ENCODE measurements at regions not wholly inside any gene's neighbourhood (a gene's known extent, or its start where the extent isn't known, plus 50 kb on each side); places are given as distances from the start of the nearest gene placed in this dataset.
A peak's percentile ranks its signal among the peaks of the same experiment; 100 is the strongest.

DNA sequence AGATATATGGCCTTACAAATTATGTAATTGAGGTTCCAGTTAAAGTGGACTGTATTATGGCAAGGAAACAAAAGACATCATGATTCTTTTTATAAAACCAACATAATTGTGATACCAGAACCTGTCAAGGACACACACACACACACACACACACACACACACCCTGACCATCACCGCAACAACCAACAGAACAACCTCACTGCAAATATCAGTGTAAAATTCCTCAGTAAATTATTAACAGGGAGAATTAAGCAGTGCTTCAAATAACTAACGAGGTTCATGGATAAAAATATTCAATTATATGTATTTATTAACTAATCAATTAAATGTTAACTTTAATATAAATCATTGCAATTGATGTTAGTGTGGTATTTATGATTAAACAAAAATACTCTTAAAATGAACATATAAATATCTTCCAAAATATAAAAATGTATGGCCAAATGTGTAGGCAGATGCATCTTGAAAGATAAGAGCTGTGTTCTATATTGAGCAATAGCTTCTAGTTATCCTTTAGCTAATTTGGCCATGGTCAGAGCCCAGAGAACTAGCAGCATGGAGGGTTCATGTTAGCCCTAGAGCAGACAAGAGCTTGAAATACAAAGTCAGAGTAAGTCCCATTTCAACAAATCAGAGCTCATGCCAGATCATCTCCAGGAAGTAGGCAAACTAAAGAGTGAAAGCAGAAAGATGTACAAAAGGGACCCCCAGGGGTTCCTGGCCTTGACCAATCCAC lies 280.5 kb upstream of the ADAMTS16 start:
- Histone ChIP-seq H3K36me3 (no peaks in the 10 kb centered on the region), H3K4me1 (no peaks in the 10 kb centered on the region), H3K27me3 (peaks cover 0 to 5% (median 0%) of the 10 kb centered on the region in 3 donors), H3K9me3 (no peaks in the 10 kb centered on the region), H3K27ac (no peak overlapping the region), H3K4me3 (no peak overlapping the region)
- intact Hi-C loops (cut with DNase I; ENCODE audit: low total_unique reads) = no loop called here
- no peak for TF ChIP-seq POLR2A (IDR thresholded peaks at IDR 0.05)
- TF ChIP-seq, protein P1, sequence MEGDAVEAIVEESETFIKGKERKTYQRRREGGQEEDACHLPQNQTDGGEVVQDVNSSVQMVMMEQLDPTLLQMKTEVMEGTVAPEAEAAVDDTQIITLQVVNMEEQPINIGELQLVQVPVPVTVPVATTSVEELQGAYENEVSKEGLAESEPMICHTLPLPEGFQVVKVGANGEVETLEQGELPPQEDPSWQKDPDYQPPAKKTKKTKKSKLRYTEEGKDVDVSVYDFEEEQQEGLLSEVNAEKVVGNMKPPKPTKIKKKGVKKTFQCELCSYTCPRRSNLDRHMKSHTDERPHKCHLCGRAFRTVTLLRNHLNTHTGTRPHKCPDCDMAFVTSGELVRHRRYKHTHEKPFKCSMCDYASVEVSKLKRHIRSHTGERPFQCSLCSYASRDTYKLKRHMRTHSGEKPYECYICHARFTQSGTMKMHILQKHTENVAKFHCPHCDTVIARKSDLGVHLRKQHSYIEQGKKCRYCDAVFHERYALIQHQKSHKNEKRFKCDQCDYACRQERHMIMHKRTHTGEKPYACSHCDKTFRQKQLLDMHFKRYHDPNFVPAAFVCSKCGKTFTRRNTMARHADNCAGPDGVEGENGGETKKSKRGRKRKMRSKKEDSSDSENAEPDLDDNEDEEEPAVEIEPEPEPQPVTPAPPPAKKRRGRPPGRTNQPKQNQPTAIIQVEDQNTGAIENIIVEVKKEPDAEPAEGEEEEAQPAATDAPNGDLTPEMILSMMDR (IDR thresholded peaks at IDR 0.05) = no peak
- no peak for TF ChIP-seq POLR2AphosphoS5 (IDR thresholded peaks at IDR 0.05)
- no peak for TF ChIP-seq EP300 (IDR thresholded peaks at IDR 0.05)
- no peak for DNase-seq
- WGBS, 5 donors = 51 to 74% (median 70%) methylated on average over 2 of the region's 2 CpGs

- no peaks in the 10 kb centered on the region for H3K36me3 ChIP-seq
- TF ChIP-seq POLR2A (IDR thresholded peaks at IDR 0.05) (no peak), EP300 (IDR thresholded peaks at IDR 0.05) (no peak), POLR2AphosphoS5 (IDR thresholded peaks at IDR 0.05) (no peak)
- TF ChIP-seq, protein P1 (IDR thresholded peaks at IDR 0.05) = no peak
- no peak for DNase-seq
- no peaks in the 10 kb centered on the region for H3K4me1 ChIP-seq
- H3K4me3 ChIP-seq = no peak overlapping the region
- WGBS, 5 donors = 39 to 62% (median 43%) methylated on average over 5 of the region's 5 CpGs
- H3K9me3 ChIP-seq = no peaks in the 10 kb centered on the region
- intact Hi-C loops (cut with DNase I; ENCODE audit: low total_unique reads) = no loop called here
- H3K27ac ChIP-seq = no peak overlapping the region
- H3K27me3 ChIP-seq = no peaks in the 10 kb centered on the region
These were observed 279.5 kb upstream of the ADAMTS16 start for GRCh38 chr5:4860631-4861030.

GRCh38 chr5:4862500-4862899 lies 277.6 kb upstream of the ADAMTS16 start:
- WGBS, 5 donors = 0 to 6% (median 3%) methylated on average over 1 of the region's 1 CpG
- H3K4me1 ChIP-seq = no peaks in the 10 kb centered on the region
- peak in 1 of 2 donors; percentile 65 for DNase-seq
- no peaks in the 10 kb centered on the region for H3K36me3 ChIP-seq
- no peaks in the 10 kb centered on the region for H3K9me3 ChIP-seq
- no peak overlapping the region for H3K27ac ChIP-seq
- no peak for TF ChIP-seq POLR2AphosphoS5 (IDR thresholded peaks at IDR 0.05)
- TF ChIP-seq, protein P1 (IDR thresholded peaks at IDR 0.05) = peak in 3 of 7 experiments; percentile 16 to 39 (median 24)
- no peaks in the 10 kb centered on the region for H3K27me3 ChIP-seq
- H3K4me3 ChIP-seq = no peak overlapping the region
- intact Hi-C loops (cut with DNase I; ENCODE audit: low total_unique reads) = no loop called here

DNA sequence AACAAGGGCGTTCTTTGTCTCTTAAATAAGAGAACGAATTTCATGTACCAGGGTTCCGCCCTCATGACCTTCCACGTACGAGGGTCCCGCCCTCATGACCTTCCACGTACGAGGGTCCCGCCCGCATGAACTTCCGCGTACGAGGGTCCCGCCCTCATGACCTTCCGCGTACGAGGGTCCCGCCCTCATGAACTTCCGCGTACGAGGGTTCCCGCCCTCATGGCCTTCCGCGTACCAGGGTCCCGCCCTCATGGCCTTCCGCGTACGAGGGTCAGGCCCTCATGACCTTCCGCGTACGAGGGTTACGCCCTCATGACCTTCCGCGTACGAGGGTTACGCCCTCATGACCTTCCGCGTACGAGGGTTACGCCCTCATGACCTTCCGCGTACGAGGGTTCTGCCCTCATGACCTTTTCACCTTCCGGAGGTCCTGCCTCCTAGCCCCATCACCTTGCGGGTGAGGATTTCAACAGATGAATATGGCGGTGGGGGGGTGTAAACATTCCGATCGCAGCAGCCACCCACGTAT lies 273.9 kb upstream of the ADAMTS16 start:
- H3K27ac ChIP-seq = no peak overlapping the region
- TF ChIP-seq POLR2AphosphoS5 (IDR thresholded peaks at IDR 0.05) (no peak), POLR2A (IDR thresholded peaks at IDR 0.05) (no peak), EP300 (IDR thresholded peaks at IDR 0.05) (no peak)
- TF ChIP-seq, protein P1 (IDR thresholded peaks at IDR 0.05) = no peak
- no peaks in the 10 kb centered on the region for H3K27me3 ChIP-seq
- H3K9me3 ChIP-seq = no peaks in the 10 kb centered on the region
- intact Hi-C loops (cut with DNase I; ENCODE audit: low total_unique reads) = no loop called here
- H3K4me1 ChIP-seq = no peaks in the 10 kb centered on the region
- no peak overlapping the region for H3K4me3 ChIP-seq
- H3K36me3 ChIP-seq = no peaks in the 10 kb centered on the region
- whole genome bisulfite sequencing, 5 donors = 93 to 97% (median 96%) methylated on average over 49 of the region's 49 CpGs
- DNase-seq = no peak
